Endothelial cell of umbilical vein (primary cell): ENCODE measurements at regions not wholly inside any gene's neighbourhood (a gene's known extent, or its start where the extent isn't known, plus 50 kb on each side); places are given as distances from the start of the nearest gene placed in this dataset.

ENCODE experiments used
- BruUV-seq: library from RNA; stranded (reverse); fragments of 400-500 nt; replicated peaks from 2 replicates; lab custom pipeline; 2021; lab: Mats Ljungman, UMichigan
- CTCF ChIA-PET: fragments of 300-600, 350-600 bp; sonication (Branson Sonifier 250); formaldehyde crosslinking; loops from one replicate; lab custom pipeline; 2021; ENCODE audit warnings: antibody characterized with exemption, inconsistent platforms; lab: Charles Lee
- POLR2A ChIA-PET: fragments of 300-600, 350-600 bp; sonication (Branson Sonifier 250); formaldehyde crosslinking; loops from one replicate; lab custom pipeline; 2021; ENCODE audit warnings: antibody characterized with exemption, inconsistent platforms; lab: Charles Lee
- DNase-seq: peaks from one replicate; pipeline ENCODE4 v3.0.0-alpha.2; 2011; ENCODE audit warnings: low read depth, low spot score
- FAIRE-seq: peaks from 2 replicates; lab custom pipeline; 2011; peaks lifted over from hg19 to GRCh38; lab: Jason Lieb, UNC
- H2AFZ ChIP-seq: 2 replicates; pipeline ENCODE4 v1.6.0; 2012; ENCODE audit warnings: low read depth, low read length, control low read depth, inconsistent platforms
- H3K27ac ChIP-seq: 2 replicates; pipeline ENCODE4 v1.5.1; 2011; ENCODE audit warnings: low read depth, mild to moderate bottlenecking, control low read depth, low read length, moderate library complexity; ENCODE audit not compliant: insufficient read depth
- H3K27me3 ChIP-seq, 2 experiments: 2 replicates each; pipeline versions ENCODE4 v1.6.0 to v1.6.1; 2011; ENCODE audit warnings: low read length in 2 of 2, mixed read lengths in 1 of 2; ENCODE audit not compliant: control insufficient read depth in 2 of 2, insufficient read depth in 2 of 2
- H3K36me3 ChIP-seq, 2 experiments: 2 replicates in 1 of 2; 3 replicates in 1 of 2; pipeline ENCODE4 v1.5.1; 2011; ENCODE audit warnings: low read length in 2 of 2, mild to moderate bottlenecking in 1 of 2, moderate library complexity in 1 of 2; ENCODE audit not compliant: control insufficient read depth in 2 of 2, insufficient read depth in 2 of 2; ENCODE audit errors: extremely low read depth in 1 of 2
- H3K4me1 ChIP-seq: 3 replicates; pipeline ENCODE4 v1.5.1; 2011; ENCODE audit warnings: mild to moderate bottlenecking, low read length; ENCODE audit not compliant: control insufficient read depth, insufficient read depth; ENCODE audit errors: extremely low read depth
- H3K4me2 ChIP-seq: 2 replicates; pipeline ENCODE4 v1.6.1; 2011; ENCODE audit warnings: low read length, control low read depth, mixed read lengths; ENCODE audit not compliant: insufficient read depth
- H3K4me3 ChIP-seq, 3 experiments: fragments of 200-600 bp in 1 of 3; sonication (generic), shearing (Covaris generic) in 1 of 3; replicated peaks in 1 of 3; 2 replicates each; pipeline ENCODE4 v1.5.1; 2011 to 2016; ENCODE audit warnings: control low read depth in 3 of 3, low read length in 3 of 3, mild to moderate bottlenecking in 2 of 3, inconsistent platforms in 1 of 3, low read depth in 1 of 3, moderate library complexity in 1 of 3; ENCODE audit not compliant: insufficient read depth in 1 of 3
- H3K79me2 ChIP-seq: 2 replicates; pipeline ENCODE4 v1.6.0; 2012; ENCODE audit warnings: low read length, inconsistent platforms; ENCODE audit not compliant: control insufficient read depth, insufficient read depth
- H3K9ac ChIP-seq: replicated peaks from 2 replicates; pipeline ENCODE3; 2011; ENCODE audit warnings: low read length, control low read depth; ENCODE audit not compliant: insufficient read depth; ENCODE audit errors: extremely low read depth
- H3K9me1 ChIP-seq: replicated peaks from 3 replicates; pipeline ENCODE4 v1.6.0; 2011; ENCODE audit warnings: mild to moderate bottlenecking, low read length; ENCODE audit not compliant: control insufficient read depth, insufficient read depth; ENCODE audit errors: extremely low read depth
- H3K9me3 ChIP-seq: replicated peaks from 2 replicates; pipeline ENCODE4 v1.5.1; 2012; ENCODE audit warnings: low read length, inconsistent platforms; ENCODE audit not compliant: control insufficient read depth, insufficient read depth
- H4K20me1 ChIP-seq: replicated peaks from 2 replicates; pipeline ENCODE3; 2011; ENCODE audit warnings: mild to moderate bottlenecking, low read length; ENCODE audit not compliant: control insufficient read depth, insufficient read depth; ENCODE audit errors: extremely low read depth
- CTCF ChIP-seq, 2 donors: IDR thresholded peaks; 1 replicate in 1 of 2; 2 replicates in 1 of 2; pipeline ENCODE4 v1.5.1; 2011; ENCODE audit warnings: low read length in 2 of 2, mild to moderate bottlenecking in 2 of 2, moderate library complexity in 2 of 2, control low read depth in 1 of 2, inconsistent platforms in 1 of 2, low read depth in 1 of 2; ENCODE audit not compliant: insufficient read depth in 1 of 2; ENCODE audit errors: extremely low read depth in 1 of 2
- EZH2 ChIP-seq: IDR thresholded peaks from 2 replicates; pipeline ENCODE4 v1.6.1; 2012; ENCODE audit warnings: borderline replicate concordance, low read depth, mild to moderate bottlenecking, moderate library complexity, low read length, inconsistent platforms; ENCODE audit not compliant: severe bottlenecking
- FOS ChIP-seq: IDR thresholded peaks from 2 replicates; pipeline ENCODE4 v1.6.1; 2011; ENCODE audit warnings: mild to moderate bottlenecking, low read length, moderate library complexity, borderline replicate concordance; ENCODE audit not compliant: insufficient read depth
- GATA2 ChIP-seq: IDR thresholded peaks from 2 replicates; pipeline ENCODE4 v1.7.0; 2011; ENCODE audit warnings: low read depth, mild to moderate bottlenecking, moderate library complexity, mixed read lengths, low read length; ENCODE audit not compliant: insufficient read length, insufficient read depth
- JUN ChIP-seq: IDR thresholded peaks from 2 replicates; pipeline ENCODE4 v1.6.1; 2011; ENCODE audit warnings: borderline replicate concordance, low read depth; ENCODE audit not compliant: insufficient read length, insufficient read depth
- MYC ChIP-seq: IDR thresholded peaks from one replicate; pipeline ENCODE4 v1.6.1; 2011; ENCODE audit warnings: mild to moderate bottlenecking, low read depth, low read length
- POLR2A ChIP-seq: IDR thresholded peaks from 2 replicates; pipeline ENCODE4 v1.6.1; 2012; ENCODE audit warnings: low read depth, mild to moderate bottlenecking, control low read depth, low read length
- POLR2AphosphoS5 ChIP-seq: IDR thresholded peaks from 2 replicates; pipeline ENCODE4 v1.6.1; 2012; ENCODE audit warnings: low read depth, mild to moderate bottlenecking, control low read depth, low read length, moderate library complexity; ENCODE audit not compliant: insufficient read depth
- dilution Hi-C: fragments of 300-500 bp; cut with MboI; formaldehyde crosslinking; loops from one replicate; pipeline ENCODE4 v1.15.0; 2019; ENCODE audit warnings: low sequenced_read_pairs; ENCODE audit not compliant: extremely low pct_ligation_motif_present
- intact Hi-C: fragments of 100-400 bp; cut with micrococcal nuclease; formaldehyde crosslinking; loops from one replicate; pipeline ENCODE4 v1.10.0; 2022
- TF ChIP-seq, protein P1 (sequence below): IDR thresholded peaks from 2 replicates; pipeline ENCODE4 v1.6.1; 2011; ENCODE audit not compliant: insufficient read depth, insufficient read length

- Histone ChIP-seq H3K36me3 (no peaks in the 10 kb centered on the region), H3K9me1 (no peaks in the 10 kb centered on the region), H3K27me3 (no peaks in the 10 kb centered on the region), H3K79me2 (no peaks in the 10 kb centered on the region), H3K9me3 (peaks cover 3% of the 10 kb centered on the region), H4K20me1 (no peaks in the 10 kb centered on the region), H3K4me2 (no peak overlapping the region), H3K9ac (no peak overlapping the region), H3K27ac (no peak overlapping the region), H3K4me1 (no peaks in the 10 kb centered on the region), H3K4me3 (no peak overlapping the region), H2AFZ (no peak overlapping the region)
- intact Hi-C loops: no loop called here
- TF ChIP-seq, protein P1, sequence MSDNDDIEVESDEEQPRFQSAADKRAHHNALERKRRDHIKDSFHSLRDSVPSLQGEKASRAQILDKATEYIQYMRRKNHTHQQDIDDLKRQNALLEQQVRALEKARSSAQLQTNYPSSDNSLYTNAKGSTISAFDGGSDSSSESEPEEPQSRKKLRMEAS: no peak
- TF ChIP-seq CTCF (IDR thresholded peaks at IDR 0.05; ENCODE audit: extremely low read depth in 1 of 2, insufficient read depth in 1 of 2, low read depth in 1 of 2, low read length in 2 of 2) (no peak), GATA2 (no peak), POLR2AphosphoS5 (no peak), EZH2 (no peak), JUN (no peak), FOS (no peak), MYC (no peak), POLR2A (no peak)
- FAIRE-seq: no peak
- BruUV-seq: no TSS peak
- DNase-seq: no peak
- ChIA-PET POLR2A (no interaction called here), CTCF (no interaction called here)
- dilution Hi-C loops: no loop called here
Measured at GRCh38 chr16:48913384-48913783, 303.4 kb upstream of the N4BP1 start.
